HEK293 (cell line): ENCODE measurements at regions not wholly inside any gene's neighbourhood (a gene's known extent, or its start where the extent isn't known, plus 50 kb on each side); places are given as distances from the start of the nearest gene placed in this dataset.

Experiments
- CTCF ChIA-PET: fragments of 350-600 bp; formaldehyde crosslinking; extraction: SDS; loops from one replicate; lab custom pipeline; 2021; ENCODE audit warnings: antibody characterized with exemption; lab: Yijun Ruan, JAX
- POLR2A ChIA-PET: fragments of 300-600 bp; formaldehyde crosslinking; extraction: SDS; loops from one replicate; lab custom pipeline; 2020; ENCODE audit warnings: antibody characterized with exemption, inconsistent platforms; lab: Yijun Ruan, JAX
- H3K27ac ChIP-seq: fragments of 200-500 bp; sonication (Bioruptor generic); 2 replicates; pipeline ENCODE4 v1.5.1; 2014; ENCODE audit warnings: low read depth, low read length, control low read depth, inconsistent platforms; ENCODE audit errors: extremely low read depth
- H3K36me3 ChIP-seq, 2 experiments: fragments of 200-500 bp in 1 of 2; sonication (Bioruptor generic) in 1 of 2; 1 replicate in 1 of 2; 2 replicates in 1 of 2; pipeline ENCODE4 v1.5.1; 2014 to 2017; ENCODE audit warnings: inconsistent platforms in 2 of 2, low read length in 2 of 2; ENCODE audit not compliant: control insufficient read depth in 2 of 2, insufficient read depth in 1 of 2
- H3K4me1 ChIP-seq: fragments of 200-500 bp; sonication (Bioruptor generic); 2 replicates; pipeline ENCODE4 v1.5.1; 2014; ENCODE audit warnings: mild to moderate bottlenecking, low read length, inconsistent platforms; ENCODE audit not compliant: control insufficient read depth, insufficient read depth
- H3K4me3 ChIP-seq: 2 replicates; pipeline ENCODE4 v1.5.1; 2011; ENCODE audit warnings: low read depth, mild to moderate bottlenecking, control low read depth, low read length, moderate library complexity
- H3K9me3 ChIP-seq: fragments of 200-500 bp; sonication (Bioruptor generic); 2 replicates; pipeline ENCODE4 v1.5.1; 2014; ENCODE audit warnings: low read depth, low read length, inconsistent platforms; ENCODE audit not compliant: control insufficient read depth, insufficient read depth
- BCL11B ChIP-seq: fragments of 450-650 bp; formaldehyde crosslinking; IDR thresholded peaks from 2 replicates; pipeline ENCODE4 v1.5.1; 2016; ENCODE audit warnings: low read depth, missing biosample characterization, missing genetic modification characterization
- FEZF1 ChIP-seq: fragments of 450-650 bp; formaldehyde crosslinking; IDR thresholded peaks from 2 replicates; pipeline ENCODE4 v1.5.1; 2016; ENCODE audit warnings: missing biosample characterization, missing genetic modification characterization
- OSR2 ChIP-seq: fragments of 450-650 bp; formaldehyde crosslinking; IDR thresholded peaks from 2 replicates; pipeline ENCODE4 v1.5.1; 2016; ENCODE audit warnings: missing biosample characterization, missing genetic modification characterization
- RBAK ChIP-seq: fragments of 450-650 bp; formaldehyde crosslinking; IDR thresholded peaks from 2 replicates; pipeline ENCODE4 v1.5.1; 2016; ENCODE audit warnings: missing biosample characterization, missing genetic modification characterization
- ZBTB8A ChIP-seq: fragments of 450-650 bp; formaldehyde crosslinking; IDR thresholded peaks from 2 replicates; pipeline ENCODE4 v1.5.1; 2016; ENCODE audit warnings: missing biosample characterization, missing genetic modification characterization
- ZFP69B ChIP-seq: fragments of 450-650 bp; formaldehyde crosslinking; IDR thresholded peaks from 2 replicates; pipeline ENCODE4 v1.5.1; 2016; ENCODE audit warnings: missing biosample characterization, missing genetic modification characterization
- ZNF10 ChIP-seq: fragments of 450-650 bp; formaldehyde crosslinking; IDR thresholded peaks from 2 replicates; pipeline ENCODE4 v1.5.1; 2017; ENCODE audit warnings: missing biosample characterization, missing genetic modification characterization
- ZNF121 ChIP-seq: fragments of 450-650 bp; formaldehyde crosslinking; IDR thresholded peaks from 2 replicates; pipeline ENCODE4 v1.5.1; 2016; ENCODE audit warnings: missing biosample characterization, missing genetic modification characterization
- ZNF138 ChIP-seq: fragments of 450-650 bp; formaldehyde crosslinking; IDR thresholded peaks from 2 replicates; pipeline ENCODE4 v1.5.1; 2016; ENCODE audit warnings: missing biosample characterization, missing genetic modification characterization, borderline replicate concordance
- ZNF146 ChIP-seq: fragments of 450-650 bp; formaldehyde crosslinking; IDR thresholded peaks from 2 replicates; pipeline ENCODE4 v1.5.1; 2016; ENCODE audit warnings: missing biosample characterization, missing genetic modification characterization
- ZNF157 ChIP-seq: fragments of 450-650 bp; formaldehyde crosslinking; IDR thresholded peaks from 2 replicates; pipeline ENCODE4 v1.5.1; 2016; ENCODE audit warnings: missing biosample characterization, missing genetic modification characterization
- ZNF416 ChIP-seq: fragments of 450-650 bp; formaldehyde crosslinking; IDR thresholded peaks from 2 replicates; pipeline ENCODE4 v1.5.1; 2016; ENCODE audit warnings: missing biosample characterization, missing genetic modification characterization
- ZNF423 ChIP-seq: fragments of 450-650 bp; formaldehyde crosslinking; IDR thresholded peaks from 2 replicates; pipeline ENCODE4 v1.5.1; 2016; ENCODE audit warnings: missing biosample characterization, missing genetic modification characterization
- ZNF433 ChIP-seq: fragments of 450-650 bp; formaldehyde crosslinking; IDR thresholded peaks from 2 replicates; pipeline ENCODE4 v1.5.1; 2016; ENCODE audit warnings: missing biosample characterization, missing genetic modification characterization, low read depth
- ZNF473 ChIP-seq: fragments of 450-650 bp; formaldehyde crosslinking; IDR thresholded peaks from 2 replicates; pipeline ENCODE4 v1.5.1; 2017; ENCODE audit warnings: missing biosample characterization, missing genetic modification characterization
- ZNF510 ChIP-seq: fragments of 450-650 bp; formaldehyde crosslinking; IDR thresholded peaks from 2 replicates; pipeline ENCODE4 v1.5.1; 2018; ENCODE audit warnings: mild to moderate bottlenecking, missing genetic modification characterization, missing biosample characterization; ENCODE audit not compliant: insufficient replicate concordance
- ZNF544 ChIP-seq: fragments of 450-650 bp; formaldehyde crosslinking; IDR thresholded peaks from 2 replicates; pipeline ENCODE4 v1.5.0; 2017; ENCODE audit warnings: missing biosample characterization, missing genetic modification characterization
- ZNF548 ChIP-seq: fragments of 450-650 bp; formaldehyde crosslinking; IDR thresholded peaks from 2 replicates; pipeline ENCODE4 v1.5.1; 2016; ENCODE audit warnings: missing biosample characterization, missing genetic modification characterization
- ZNF621 ChIP-seq: fragments of 450-650 bp; formaldehyde crosslinking; IDR thresholded peaks from 2 replicates; pipeline ENCODE4 v1.5.1; 2017; ENCODE audit warnings: missing biosample characterization, missing genetic modification characterization
- ZNF670 ChIP-seq: fragments of 450-650 bp; formaldehyde crosslinking; IDR thresholded peaks from 2 replicates; pipeline ENCODE4 v1.5.1; 2016; ENCODE audit warnings: missing biosample characterization, missing genetic modification characterization, low read depth
- ZNF837 ChIP-seq: fragments of 450-650 bp; formaldehyde crosslinking; IDR thresholded peaks from 2 replicates; pipeline ENCODE4 v1.5.1; 2016; ENCODE audit warnings: missing biosample characterization, missing genetic modification characterization
- ZSCAN30 ChIP-seq: fragments of 450-650 bp; IDR thresholded peaks from 2 replicates; pipeline ENCODE4 v1.5.1; 2018; ENCODE audit warnings: missing biosample characterization, mild to moderate bottlenecking, missing genetic modification characterization, moderate library complexity
- TF ChIP-seq, protein P1 (sequence below): fragments of 450-650 bp; formaldehyde crosslinking; IDR thresholded peaks from 2 replicates; pipeline ENCODE4 v1.5.1; 2016; ENCODE audit warnings: missing biosample characterization, missing genetic modification characterization
- TF ChIP-seq, protein P2 (sequence below): fragments of 450-650 bp; formaldehyde crosslinking; IDR thresholded peaks from 2 replicates; pipeline ENCODE4 v1.5.1; 2016; ENCODE audit warnings: missing biosample characterization, missing genetic modification characterization
- TF ChIP-seq, protein P3 (sequence below): fragments of 450-650 bp; formaldehyde crosslinking; IDR thresholded peaks from 2 replicates; pipeline ENCODE4 v1.5.1; 2016; ENCODE audit warnings: missing biosample characterization, missing genetic modification characterization
- TF ChIP-seq, protein P4 (sequence below): fragments of 450-650 bp; formaldehyde crosslinking; IDR thresholded peaks from 2 replicates; pipeline ENCODE4 v1.5.1; 2016; ENCODE audit warnings: missing biosample characterization, missing genetic modification characterization

DNA sequence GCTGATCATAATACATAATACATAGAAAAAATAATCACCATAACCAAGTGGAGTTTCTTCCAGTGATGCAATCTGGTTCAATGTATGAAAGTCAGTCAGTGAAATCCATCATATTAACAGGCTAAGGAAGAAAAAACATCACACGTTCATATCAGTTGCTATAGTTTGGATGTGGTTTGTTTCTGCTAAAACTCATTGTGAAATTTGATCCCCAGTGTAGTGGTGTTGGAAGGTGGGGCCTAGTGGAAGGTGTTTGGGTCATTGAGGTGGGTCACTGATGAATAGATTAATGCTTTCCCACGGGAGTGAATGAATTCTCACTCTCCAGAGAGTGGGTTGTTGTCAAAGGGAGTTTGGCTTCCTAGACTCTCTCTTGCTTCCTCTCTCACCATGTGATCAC lies 84.6 kb upstream of the PTGDR start:
- H3K9me3 ChIP-seq, result no peaks in the 10 kb centered on the region
- no peak overlapping the region for H3K27ac ChIP-seq
- POLR2A ChIA-PET, result no interaction called here

DNA sequence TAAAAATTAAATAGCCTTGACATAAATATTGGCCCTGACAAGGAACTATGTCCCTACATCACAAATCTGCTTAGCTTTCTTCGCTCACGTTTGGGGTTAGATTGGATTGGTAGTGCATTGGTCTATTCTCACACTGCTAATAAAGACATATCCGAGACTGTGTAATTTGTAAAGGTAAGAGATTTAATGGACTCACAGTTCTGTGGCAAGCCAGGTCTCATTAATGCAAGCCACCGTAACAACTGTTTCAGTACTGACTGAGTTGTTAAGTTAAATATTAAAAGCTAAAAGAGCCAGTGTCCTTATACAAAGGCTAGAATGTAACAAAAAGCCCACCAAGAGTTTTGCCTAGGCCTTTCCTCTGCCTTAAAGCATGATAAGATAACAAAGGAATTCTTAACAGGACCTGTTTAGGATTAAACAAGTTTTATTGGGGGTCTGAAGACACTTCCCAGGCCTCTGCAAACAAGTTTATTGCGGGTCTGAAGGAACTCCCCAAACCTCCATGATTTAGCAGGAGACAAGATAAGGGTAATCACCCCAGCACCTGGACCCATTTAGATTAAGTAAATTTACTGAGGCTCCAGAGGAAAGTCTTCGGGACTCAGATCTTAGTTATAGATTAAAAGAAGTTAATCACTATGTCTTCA lies 88.2 kb upstream of the PTGDR start:
- Histone ChIP-seq H3K9me3 (no peaks in the 10 kb centered on the region), H3K27ac (no peak overlapping the region), H3K36me3 (no peaks in the 10 kb centered on the region), H3K4me1 (no peaks in the 10 kb centered on the region), H3K4me3 (no peak overlapping the region)
- POLR2A ChIA-PET, result no interaction called here
- CTCF ChIA-PET, result no interaction called here
- TF ChIP-seq FEZF1 (tag by site-specific recombination) (no peak), ZNF433 (no peak), ZNF621 (tag by site-specific recombination) (no peak), ZNF510 (tag by site-specific recombination) (no peak), ZNF146 (tag by site-specific recombination) (no peak), BCL11B (tag by site-specific recombination) (no peak), ZNF473 (no peak), ZNF548 (tag by site-specific recombination) (no peak), ZNF670 (tag by site-specific recombination) (no peak), RBAK (tag by site-specific recombination) (no peak)
- TF ChIP-seq, protein P1, sequence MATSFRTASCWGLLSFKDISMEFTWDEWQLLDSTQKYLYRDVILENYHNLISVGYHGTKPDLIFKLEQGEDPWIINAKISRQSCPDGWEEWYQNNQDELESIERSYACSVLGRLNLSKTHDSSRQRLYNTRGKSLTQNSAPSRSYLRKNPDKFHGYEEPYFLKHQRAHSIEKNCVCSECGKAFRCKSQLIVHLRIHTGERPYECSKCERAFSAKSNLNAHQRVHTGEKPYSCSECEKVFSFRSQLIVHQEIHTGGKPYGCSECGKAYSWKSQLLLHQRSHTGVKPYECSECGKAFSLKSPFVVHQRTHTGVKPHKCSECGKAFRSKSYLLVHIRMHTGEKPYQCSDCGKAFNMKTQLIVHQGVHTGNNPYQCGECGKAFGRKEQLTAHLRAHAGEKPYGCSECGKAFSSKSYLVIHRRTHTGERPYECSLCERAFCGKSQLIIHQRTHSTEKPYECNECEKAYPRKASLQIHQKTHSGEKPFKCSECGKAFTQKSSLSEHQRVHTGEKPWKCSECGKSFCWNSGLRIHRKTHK (tag by site-specific recombination), result no peak
- TF ChIP-seq, protein P2, sequence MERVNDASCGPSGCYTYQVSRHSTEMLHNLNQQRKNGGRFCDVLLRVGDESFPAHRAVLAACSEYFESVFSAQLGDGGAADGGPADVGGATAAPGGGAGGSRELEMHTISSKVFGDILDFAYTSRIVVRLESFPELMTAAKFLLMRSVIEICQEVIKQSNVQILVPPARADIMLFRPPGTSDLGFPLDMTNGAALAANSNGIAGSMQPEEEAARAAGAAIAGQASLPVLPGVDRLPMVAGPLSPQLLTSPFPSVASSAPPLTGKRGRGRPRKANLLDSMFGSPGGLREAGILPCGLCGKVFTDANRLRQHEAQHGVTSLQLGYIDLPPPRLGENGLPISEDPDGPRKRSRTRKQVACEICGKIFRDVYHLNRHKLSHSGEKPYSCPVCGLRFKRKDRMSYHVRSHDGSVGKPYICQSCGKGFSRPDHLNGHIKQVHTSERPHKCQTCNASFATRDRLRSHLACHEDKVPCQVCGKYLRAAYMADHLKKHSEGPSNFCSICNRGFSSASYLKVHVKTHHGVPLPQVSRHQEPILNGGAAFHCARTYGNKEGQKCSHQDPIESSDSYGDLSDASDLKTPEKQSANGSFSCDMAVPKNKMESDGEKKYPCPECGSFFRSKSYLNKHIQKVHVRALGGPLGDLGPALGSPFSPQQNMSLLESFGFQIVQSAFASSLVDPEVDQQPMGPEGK (tag by site-specific recombination), result no peak
- TF ChIP-seq, all 188 proteins: peak for 0

More for the DNA sequence above, 84.6 kb upstream of the PTGDR start:
- no peaks in the 10 kb centered on the region for H3K36me3 ChIP-seq
- TF ChIP-seq, protein P3, sequence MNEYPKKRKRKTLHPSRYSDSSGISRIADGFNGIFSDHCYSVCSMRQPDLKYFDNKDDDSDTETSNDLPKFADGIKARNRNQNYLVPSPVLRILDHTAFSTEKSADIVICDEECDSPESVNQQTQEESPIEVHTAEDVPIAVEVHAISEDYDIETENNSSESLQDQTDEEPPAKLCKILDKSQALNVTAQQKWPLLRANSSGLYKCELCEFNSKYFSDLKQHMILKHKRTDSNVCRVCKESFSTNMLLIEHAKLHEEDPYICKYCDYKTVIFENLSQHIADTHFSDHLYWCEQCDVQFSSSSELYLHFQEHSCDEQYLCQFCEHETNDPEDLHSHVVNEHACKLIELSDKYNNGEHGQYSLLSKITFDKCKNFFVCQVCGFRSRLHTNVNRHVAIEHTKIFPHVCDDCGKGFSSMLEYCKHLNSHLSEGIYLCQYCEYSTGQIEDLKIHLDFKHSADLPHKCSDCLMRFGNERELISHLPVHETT (tag by site-specific recombination), result no peak
- TF ChIP-seq, protein P4, sequence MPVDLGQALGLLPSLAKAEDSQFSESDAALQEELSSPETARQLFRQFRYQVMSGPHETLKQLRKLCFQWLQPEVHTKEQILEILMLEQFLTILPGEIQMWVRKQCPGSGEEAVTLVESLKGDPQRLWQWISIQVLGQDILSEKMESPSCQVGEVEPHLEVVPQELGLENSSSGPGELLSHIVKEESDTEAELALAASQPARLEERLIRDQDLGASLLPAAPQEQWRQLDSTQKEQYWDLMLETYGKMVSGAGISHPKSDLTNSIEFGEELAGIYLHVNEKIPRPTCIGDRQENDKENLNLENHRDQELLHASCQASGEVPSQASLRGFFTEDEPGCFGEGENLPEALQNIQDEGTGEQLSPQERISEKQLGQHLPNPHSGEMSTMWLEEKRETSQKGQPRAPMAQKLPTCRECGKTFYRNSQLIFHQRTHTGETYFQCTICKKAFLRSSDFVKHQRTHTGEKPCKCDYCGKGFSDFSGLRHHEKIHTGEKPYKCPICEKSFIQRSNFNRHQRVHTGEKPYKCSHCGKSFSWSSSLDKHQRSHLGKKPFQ (tag by site-specific recombination), result no peak
- TF ChIP-seq ZSCAN30, result no peak
- TF ChIP-seq, protein P2 (tag by site-specific recombination), result no peak
- no peak for TF ChIP-seq ZNF157 (tag by site-specific recombination)
- TF ChIP-seq ZNF423 (tag by site-specific recombination), result no peak
- no peak for TF ChIP-seq ZNF121
- TF ChIP-seq ZNF416 (tag by site-specific recombination), result no peak
- TF ChIP-seq ZNF138, result no peak
- TF ChIP-seq OSR2, result no peak
- no peak for TF ChIP-seq ZBTB8A (tag by site-specific recombination)
- TF ChIP-seq ZFP69B (tag by site-specific recombination), result no peak
- no peak for TF ChIP-seq ZNF544 (tag by site-specific recombination)
- TF ChIP-seq ZNF10, result no peak
- TF ChIP-seq ZNF837 (tag by site-specific recombination), result no peak
- no peaks in the 10 kb centered on the region for H3K4me1 ChIP-seq
- CTCF ChIA-PET, result interaction anchor here (0.7 kb wide), 1 partner anchor 642 kb away, joined by 3 read pairs; no protein-coding TSS in a partner anchor
- H3K4me3 ChIP-seq, result no peak overlapping the region
